ENCODE measurements at regions not wholly inside any gene's neighbourhood (a gene's known extent, or its start where the extent isn't known, plus 50 kb on each side); places are given as distances from the start of the nearest gene placed in this dataset.

DNA sequence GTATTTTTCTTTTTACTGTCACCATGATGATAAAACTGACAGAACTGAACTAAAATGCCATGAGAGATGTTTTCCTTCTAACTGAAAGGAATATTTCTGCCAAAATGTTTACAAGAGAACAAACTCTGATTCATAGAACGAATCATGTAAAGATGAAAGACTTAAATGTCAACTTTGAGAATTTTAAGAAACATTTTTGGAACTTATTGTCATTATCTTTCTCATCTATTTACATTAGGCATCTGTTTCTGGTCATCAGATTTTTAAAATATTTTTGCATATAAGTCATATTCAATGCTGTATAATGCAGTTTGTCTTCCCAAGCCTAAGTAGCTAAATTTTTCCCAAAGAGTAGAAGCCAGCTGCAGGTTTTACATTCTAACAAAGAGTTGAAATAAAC, 358.5 kb downstream of the TFEC start:
- Histone ChIP-seq H3K27me3 (no peaks in the 10 kb centered on the region), H3K9me3 (no peaks in the 10 kb centered on the region), H3K4me1 (ENCODE audit: insufficient read depth) (no peaks in the 10 kb centered on the region), H3K27ac (no peak overlapping the region), H3K4me3 (no peak overlapping the region), H3K36me3 (no peaks in the 10 kb centered on the region)
- no peak for DNase-seq
- intact Hi-C loops (cut with DNase I): no loop called here
- no peak for TF ChIP-seq EP300 (IDR thresholded peaks at IDR 0.05)
- TF ChIP-seq POLR2A (IDR thresholded peaks at IDR 0.05): no peak
- TF ChIP-seq, protein P1, sequence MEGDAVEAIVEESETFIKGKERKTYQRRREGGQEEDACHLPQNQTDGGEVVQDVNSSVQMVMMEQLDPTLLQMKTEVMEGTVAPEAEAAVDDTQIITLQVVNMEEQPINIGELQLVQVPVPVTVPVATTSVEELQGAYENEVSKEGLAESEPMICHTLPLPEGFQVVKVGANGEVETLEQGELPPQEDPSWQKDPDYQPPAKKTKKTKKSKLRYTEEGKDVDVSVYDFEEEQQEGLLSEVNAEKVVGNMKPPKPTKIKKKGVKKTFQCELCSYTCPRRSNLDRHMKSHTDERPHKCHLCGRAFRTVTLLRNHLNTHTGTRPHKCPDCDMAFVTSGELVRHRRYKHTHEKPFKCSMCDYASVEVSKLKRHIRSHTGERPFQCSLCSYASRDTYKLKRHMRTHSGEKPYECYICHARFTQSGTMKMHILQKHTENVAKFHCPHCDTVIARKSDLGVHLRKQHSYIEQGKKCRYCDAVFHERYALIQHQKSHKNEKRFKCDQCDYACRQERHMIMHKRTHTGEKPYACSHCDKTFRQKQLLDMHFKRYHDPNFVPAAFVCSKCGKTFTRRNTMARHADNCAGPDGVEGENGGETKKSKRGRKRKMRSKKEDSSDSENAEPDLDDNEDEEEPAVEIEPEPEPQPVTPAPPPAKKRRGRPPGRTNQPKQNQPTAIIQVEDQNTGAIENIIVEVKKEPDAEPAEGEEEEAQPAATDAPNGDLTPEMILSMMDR (IDR thresholded peaks at IDR 0.05): no peak
- 66 to 81% (median 69%) methylated on average over 1 of the region's 1 CpG for WGBS, 3 donors

DNA sequence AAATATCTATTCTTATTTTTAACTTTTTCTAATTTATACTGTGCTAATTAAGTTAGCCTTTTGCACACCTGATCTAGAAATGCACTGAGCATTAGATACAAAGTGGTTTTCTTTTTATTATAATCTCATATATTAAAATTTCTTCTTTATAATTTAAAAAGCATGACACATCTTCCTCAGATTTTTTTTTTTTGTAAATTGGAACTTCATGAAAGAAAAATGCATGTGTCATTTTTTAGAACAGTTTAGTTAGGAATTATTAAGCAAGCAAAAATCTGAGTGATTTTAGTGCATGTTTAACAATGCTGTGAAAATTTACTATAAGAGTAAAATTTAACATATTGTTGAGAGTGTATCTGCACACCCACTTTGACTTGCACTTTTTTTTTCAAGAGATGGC, 367.9 kb downstream of the TFEC start:
- intact Hi-C loops (cut with DNase I): no loop called here
- Histone ChIP-seq H3K4me3 (no peak overlapping the region), H3K27me3 (no peaks in the 10 kb centered on the region), H3K4me1 (ENCODE audit: insufficient read depth) (peaks cover 2% of the 10 kb centered on the region), H3K36me3 (no peaks in the 10 kb centered on the region), H3K27ac (no peak overlapping the region), H3K9me3 (no peaks in the 10 kb centered on the region)
- DNase-seq: no peak
- TF ChIP-seq EP300 (IDR thresholded peaks at IDR 0.05) (no peak), POLR2A (IDR thresholded peaks at IDR 0.05) (no peak)
- TF ChIP-seq, protein P1 (IDR thresholded peaks at IDR 0.05): no peak

DNA sequence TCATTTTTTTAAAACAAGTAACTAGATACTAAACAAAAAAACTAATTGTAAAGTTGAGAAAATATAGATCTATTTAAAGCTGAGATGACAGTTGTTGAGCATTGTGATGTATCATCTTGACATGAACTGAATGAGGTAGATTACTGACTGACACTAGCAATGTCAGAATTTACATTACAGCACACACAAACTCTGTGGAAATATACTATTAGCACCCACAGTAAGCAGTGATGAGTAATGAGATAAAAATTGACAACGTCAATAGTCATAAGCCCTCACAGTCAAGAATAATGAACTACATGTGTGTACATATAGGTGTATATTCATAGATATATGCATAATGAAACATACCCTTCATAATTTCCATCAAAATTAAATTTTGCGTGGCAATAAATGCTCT, 368.4 kb downstream of the TFEC start:
- Histone ChIP-seq H3K27me3 (no peaks in the 10 kb centered on the region), H3K27ac (no peak overlapping the region), H3K36me3 (no peaks in the 10 kb centered on the region), H3K9me3 (no peaks in the 10 kb centered on the region), H3K4me3 (no peak overlapping the region), H3K4me1 (ENCODE audit: insufficient read depth) (peaks cover 2% of the 10 kb centered on the region)
- DNase-seq: no peak
- intact Hi-C loops (cut with DNase I): no loop called here
- WGBS, 3 donors: 89 to 95% (median 92%) methylated on average over 2 of the region's 2 CpGs
- TF ChIP-seq POLR2A (IDR thresholded peaks at IDR 0.05): no peak
- no peak for TF ChIP-seq EP300 (IDR thresholded peaks at IDR 0.05)

DNA sequence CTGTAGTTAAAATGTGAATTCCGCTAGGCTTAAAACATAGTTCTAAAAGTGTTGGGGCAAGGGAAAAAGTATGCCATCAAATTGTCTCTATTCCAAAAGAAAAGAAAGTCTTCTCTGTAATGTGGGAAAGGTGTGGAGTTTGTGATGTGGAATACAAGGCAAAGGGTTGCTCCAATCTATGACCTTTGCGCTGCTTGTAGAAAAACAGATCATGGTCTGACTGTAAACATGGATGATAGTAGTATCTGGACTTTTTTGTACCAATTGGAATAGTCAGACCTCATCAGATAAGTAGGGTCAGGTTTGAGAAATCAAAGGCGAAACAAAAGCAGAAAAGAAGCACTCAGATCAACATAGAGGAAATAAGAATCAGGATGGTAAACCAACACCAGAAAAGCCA, 372.3 kb downstream of the TFEC start:
- H3K27ac ChIP-seq: no peak overlapping the region
- H3K9me3 ChIP-seq: no peaks in the 10 kb centered on the region
- no peaks in the 10 kb centered on the region for H3K27me3 ChIP-seq
- DNase-seq: no peak
- TF ChIP-seq, protein P1 (IDR thresholded peaks at IDR 0.05): no peak
- TF ChIP-seq EP300 (IDR thresholded peaks at IDR 0.05) (no peak), POLR2A (IDR thresholded peaks at IDR 0.05) (no peak)
- H3K4me3 ChIP-seq: no peak overlapping the region
- peaks cover 1% of the 10 kb centered on the region for H3K4me1 ChIP-seq (ENCODE audit: insufficient read depth)
- intact Hi-C loops (cut with DNase I): no loop called here
- WGBS, 3 donors: 64 to 80% (median 77%) methylated on average over 3 of the region's 3 CpGs
- H3K36me3 ChIP-seq: no peaks in the 10 kb centered on the region

DNA sequence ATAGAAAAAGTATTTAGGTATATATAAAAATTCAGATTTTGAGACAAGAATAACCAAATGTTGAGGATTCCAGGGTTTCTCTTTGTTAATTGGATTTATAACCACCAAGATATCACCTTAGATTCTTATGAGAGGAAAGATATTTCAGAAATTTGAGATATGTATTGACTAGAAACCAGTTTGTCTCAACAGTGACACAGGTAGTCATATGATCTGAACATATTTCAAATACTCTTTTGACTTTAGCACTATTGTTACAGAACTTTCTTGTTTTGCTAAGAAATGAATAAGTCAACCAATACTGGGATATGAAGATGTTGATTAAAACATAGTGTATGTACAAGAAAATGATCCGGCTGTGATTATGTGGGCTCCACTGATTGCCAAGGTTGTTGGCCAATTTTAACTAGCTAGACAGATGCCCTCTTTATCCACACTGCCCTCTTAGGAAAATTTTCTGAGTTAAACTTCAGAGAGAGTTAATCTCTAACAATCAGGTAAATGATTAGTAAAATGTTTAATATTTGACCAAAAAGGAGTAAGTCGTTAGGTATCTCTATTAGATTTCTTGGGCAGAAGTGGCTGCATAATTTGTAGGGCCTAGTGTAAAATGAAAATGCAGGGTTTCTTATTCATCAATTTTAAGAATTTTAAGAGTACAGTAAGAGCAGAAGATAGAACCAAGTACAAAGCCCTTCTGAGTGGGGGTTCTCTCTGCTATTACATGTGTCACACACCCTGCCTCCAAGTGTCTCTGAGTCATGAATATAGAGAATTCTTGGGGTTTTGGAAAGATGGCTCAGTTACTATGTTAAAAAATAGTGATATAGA, 376.0 kb downstream of the TFEC start:
- no peaks in the 10 kb centered on the region for H3K27me3 ChIP-seq
- intact Hi-C loops (cut with DNase I): no loop called here
- no peaks in the 10 kb centered on the region for H3K4me1 ChIP-seq (ENCODE audit: insufficient read depth)
- TF ChIP-seq, protein P1 (IDR thresholded peaks at IDR 0.05): no peak
- TF ChIP-seq POLR2A (IDR thresholded peaks at IDR 0.05) (no peak), EP300 (IDR thresholded peaks at IDR 0.05) (no peak)
- H3K36me3 ChIP-seq: no peaks in the 10 kb centered on the region
- no peak overlapping the region for H3K27ac ChIP-seq
- H3K4me3 ChIP-seq: no peak overlapping the region
- 85 to 92% (median 87%) methylated on average over 2 of the region's 2 CpGs for WGBS, 3 donors
- no peaks in the 10 kb centered on the region for H3K9me3 ChIP-seq
- DNase-seq: no peak

All from ovary (tissue), 7 donors.